HEK293 (cell line): ENCODE measurements at regions not wholly inside any gene's neighbourhood (a gene's known extent, or its start where the extent isn't known, plus 50 kb on each side); places are given as distances from the start of the nearest gene placed in this dataset.

Experiments used
- CTCF ChIA-PET: fragments of 350-600 bp; formaldehyde crosslinking; extraction: SDS; loops from one replicate; lab custom pipeline; 2021; ENCODE audit warnings: antibody characterized with exemption; lab: Yijun Ruan, JAX
- POLR2A ChIA-PET: fragments of 300-600 bp; formaldehyde crosslinking; extraction: SDS; loops from one replicate; lab custom pipeline; 2020; ENCODE audit warnings: antibody characterized with exemption, inconsistent platforms; lab: Yijun Ruan, JAX
- H3K27ac ChIP-seq: fragments of 200-500 bp; sonication (Bioruptor generic); 2 replicates; pipeline ENCODE4 v1.5.1; 2014; ENCODE audit warnings: low read depth, low read length, control low read depth, inconsistent platforms; ENCODE audit errors: extremely low read depth
- H3K36me3 ChIP-seq, 2 experiments: fragments of 200-500 bp in 1 of 2; sonication (Bioruptor generic) in 1 of 2; 1 replicate in 1 of 2; 2 replicates in 1 of 2; pipeline ENCODE4 v1.5.1; 2014 to 2017; ENCODE audit warnings: inconsistent platforms in 2 of 2, low read length in 2 of 2; ENCODE audit not compliant: control insufficient read depth in 2 of 2, insufficient read depth in 1 of 2
- H3K4me1 ChIP-seq: fragments of 200-500 bp; sonication (Bioruptor generic); 2 replicates; pipeline ENCODE4 v1.5.1; 2014; ENCODE audit warnings: mild to moderate bottlenecking, low read length, inconsistent platforms; ENCODE audit not compliant: control insufficient read depth, insufficient read depth
- H3K4me3 ChIP-seq: 2 replicates; pipeline ENCODE4 v1.5.1; 2011; ENCODE audit warnings: low read depth, mild to moderate bottlenecking, control low read depth, low read length, moderate library complexity
- H3K9me3 ChIP-seq: fragments of 200-500 bp; sonication (Bioruptor generic); 2 replicates; pipeline ENCODE4 v1.5.1; 2014; ENCODE audit warnings: low read depth, low read length, inconsistent platforms; ENCODE audit not compliant: control insufficient read depth, insufficient read depth
- CTCF ChIP-seq: fragments of 450-650 bp; formaldehyde crosslinking; IDR thresholded peaks from 2 replicates; pipeline ENCODE4 v1.5.1; 2016; ENCODE audit warnings: missing biosample characterization, missing genetic modification characterization
- MZF1 ChIP-seq: fragments of 450-650 bp; formaldehyde crosslinking; IDR thresholded peaks from 2 replicates; pipeline ENCODE4 v1.5.1; 2017; ENCODE audit warnings: missing biosample characterization, missing genetic modification characterization, borderline replicate concordance
- PATZ1 ChIP-seq: fragments of 450-650 bp; formaldehyde crosslinking; IDR thresholded peaks from 2 replicates; pipeline ENCODE4 v1.5.1; 2016; ENCODE audit warnings: missing biosample characterization, missing genetic modification characterization
- RBAK ChIP-seq: fragments of 450-650 bp; formaldehyde crosslinking; IDR thresholded peaks from 2 replicates; pipeline ENCODE4 v1.5.1; 2016; ENCODE audit warnings: missing biosample characterization, missing genetic modification characterization
- SETDB1 ChIP-seq: IDR thresholded peaks from one replicate; pipeline ENCODE4 v1.6.1; 2017; ENCODE audit warnings: mild to moderate bottlenecking, low read length, moderate library complexity, mixed read lengths; ENCODE audit not compliant: insufficient read length
- TRIM28 ChIP-seq: IDR thresholded peaks from 2 replicates; pipeline ENCODE4 v1.6.1; 2011; ENCODE audit warnings: low read length, control low read depth, borderline replicate concordance
- ZBTB21 ChIP-seq: fragments of 450-650 bp; formaldehyde crosslinking; IDR thresholded peaks from 2 replicates; pipeline ENCODE4 v1.5.1; 2017; ENCODE audit warnings: missing biosample characterization, missing genetic modification characterization
- ZFP3 ChIP-seq: fragments of 450-650 bp; formaldehyde crosslinking; IDR thresholded peaks from 2 replicates; pipeline ENCODE4 v1.5.1; 2016; ENCODE audit warnings: low read depth, missing biosample characterization, missing genetic modification characterization
- ZIC2 ChIP-seq: fragments of 450-650 bp; formaldehyde crosslinking; IDR thresholded peaks from 2 replicates; pipeline ENCODE4 v1.5.1; 2016; ENCODE audit warnings: missing biosample characterization, missing genetic modification characterization
- ZNF112 ChIP-seq: fragments of 450-650 bp; formaldehyde crosslinking; IDR thresholded peaks from 2 replicates; pipeline ENCODE4 v1.5.0; 2017; ENCODE audit warnings: missing biosample characterization, missing genetic modification characterization
- ZNF16 ChIP-seq: fragments of 450-650 bp; formaldehyde crosslinking; IDR thresholded peaks from 2 replicates; pipeline ENCODE4 v1.5.1; 2016; ENCODE audit warnings: low read depth, missing biosample characterization, missing genetic modification characterization
- ZNF18 ChIP-seq: fragments of 450-650 bp; formaldehyde crosslinking; IDR thresholded peaks from 2 replicates; pipeline ENCODE4 v1.5.1; 2016; ENCODE audit warnings: missing biosample characterization, missing genetic modification characterization
- ZNF248 ChIP-seq: fragments of 450-650 bp; formaldehyde crosslinking; IDR thresholded peaks from 2 replicates; pipeline ENCODE4 v1.5.1; 2017; ENCODE audit warnings: missing biosample characterization, missing genetic modification characterization
- ZNF302 ChIP-seq: fragments of 450-650 bp; formaldehyde crosslinking; IDR thresholded peaks from 2 replicates; pipeline ENCODE4 v1.5.1; 2016; ENCODE audit warnings: missing biosample characterization, missing genetic modification characterization, low read depth
- ZNF366 ChIP-seq: fragments of 450-650 bp; formaldehyde crosslinking; conservative IDR thresholded peaks from 2 replicates; pipeline ENCODE4 v1.5.1; 2016; ENCODE audit warnings: missing biosample characterization, missing genetic modification characterization
- ZNF37A ChIP-seq: fragments of 450-650 bp; IDR thresholded peaks from 2 replicates; pipeline ENCODE4 v1.5.1; 2018; ENCODE audit warnings: missing biosample characterization, missing genetic modification characterization
- ZNF416 ChIP-seq: fragments of 450-650 bp; formaldehyde crosslinking; IDR thresholded peaks from 2 replicates; pipeline ENCODE4 v1.5.1; 2016; ENCODE audit warnings: missing biosample characterization, missing genetic modification characterization
- ZNF521 ChIP-seq: fragments of 450-650 bp; formaldehyde crosslinking; IDR thresholded peaks from 2 replicates; pipeline ENCODE4 v1.5.1; 2017; ENCODE audit warnings: missing biosample characterization, mild to moderate bottlenecking, missing genetic modification characterization
- ZNF530 ChIP-seq: fragments of 450-650 bp; formaldehyde crosslinking; IDR thresholded peaks from 2 replicates; pipeline ENCODE4 v1.5.1; 2016; ENCODE audit warnings: low read depth, missing biosample characterization, missing genetic modification characterization
- ZNF624 ChIP-seq: fragments of 450-650 bp; formaldehyde crosslinking; IDR thresholded peaks from 2 replicates; pipeline ENCODE4 v1.5.1; 2017; ENCODE audit warnings: missing biosample characterization, missing genetic modification characterization
- ZNF654 ChIP-seq: fragments of 450-650 bp; formaldehyde crosslinking; IDR thresholded peaks from 2 replicates; pipeline ENCODE4 v1.5.1; 2016; ENCODE audit warnings: low read depth, missing biosample characterization, missing genetic modification characterization
- ZNF658 ChIP-seq: fragments of 450-650 bp; formaldehyde crosslinking; IDR thresholded peaks from 2 replicates; pipeline ENCODE4; 2016; ENCODE audit warnings: missing biosample characterization, missing genetic modification characterization
- ZNF701 ChIP-seq: fragments of 450-650 bp; formaldehyde crosslinking; IDR thresholded peaks from 2 replicates; pipeline ENCODE4 v1.5.1; 2016; ENCODE audit warnings: missing biosample characterization, missing genetic modification characterization
- ZSCAN18 ChIP-seq: fragments of 450-650 bp; formaldehyde crosslinking; IDR thresholded peaks from 2 replicates; pipeline ENCODE4 v1.5.1; 2016; ENCODE audit warnings: missing biosample characterization, missing genetic modification characterization
- ZSCAN23 ChIP-seq: fragments of 450-650 bp; formaldehyde crosslinking; IDR thresholded peaks from 2 replicates; pipeline ENCODE4 v1.5.1; 2016; ENCODE audit warnings: missing biosample characterization, missing genetic modification characterization
- TF ChIP-seq, protein P1 (sequence below): fragments of 450-650 bp; formaldehyde crosslinking; IDR thresholded peaks from 2 replicates; pipeline ENCODE4 v1.5.1; 2016; ENCODE audit warnings: missing biosample characterization, missing genetic modification characterization
- TF ChIP-seq, protein P2 (sequence below): fragments of 450-650 bp; formaldehyde crosslinking; IDR thresholded peaks from 2 replicates; pipeline ENCODE4 v1.5.1; 2016; ENCODE audit warnings: missing biosample characterization, missing genetic modification characterization

DNA sequence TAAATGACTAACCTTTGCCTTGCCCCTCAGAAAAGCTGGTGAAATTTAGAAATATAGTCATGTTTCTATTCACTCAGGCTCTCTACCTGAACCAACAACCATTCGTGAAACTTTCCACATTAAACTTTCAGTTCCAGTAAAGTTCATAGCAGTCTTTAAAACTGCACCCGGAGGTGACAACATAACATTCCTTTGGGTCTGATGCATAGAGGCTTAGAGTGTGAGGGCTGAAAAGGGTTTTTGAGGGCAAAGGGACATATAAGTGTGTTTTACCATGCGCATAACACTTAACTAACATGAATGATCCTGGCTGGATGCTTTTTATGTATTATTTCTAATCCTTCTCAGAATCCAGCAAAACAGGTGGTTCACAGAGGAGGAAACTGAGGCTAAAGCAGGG, 471.7 kb upstream of the MCTP2 start:
- H3K27ac ChIP-seq: no peak overlapping the region
- H3K4me1 ChIP-seq: no peaks in the 10 kb centered on the region
- POLR2A ChIA-PET: no interaction called here
- no peaks in the 10 kb centered on the region for H3K9me3 ChIP-seq
- no peak overlapping the region for H3K4me3 ChIP-seq
- CTCF ChIA-PET: interaction anchor here (1.1 kb wide), 1 partner anchor 672 kb away, joined by 3 read pairs; no protein-coding TSS in a partner anchor
- TF ChIP-seq ZNF37A: no peak
- TF ChIP-seq, protein P1, sequence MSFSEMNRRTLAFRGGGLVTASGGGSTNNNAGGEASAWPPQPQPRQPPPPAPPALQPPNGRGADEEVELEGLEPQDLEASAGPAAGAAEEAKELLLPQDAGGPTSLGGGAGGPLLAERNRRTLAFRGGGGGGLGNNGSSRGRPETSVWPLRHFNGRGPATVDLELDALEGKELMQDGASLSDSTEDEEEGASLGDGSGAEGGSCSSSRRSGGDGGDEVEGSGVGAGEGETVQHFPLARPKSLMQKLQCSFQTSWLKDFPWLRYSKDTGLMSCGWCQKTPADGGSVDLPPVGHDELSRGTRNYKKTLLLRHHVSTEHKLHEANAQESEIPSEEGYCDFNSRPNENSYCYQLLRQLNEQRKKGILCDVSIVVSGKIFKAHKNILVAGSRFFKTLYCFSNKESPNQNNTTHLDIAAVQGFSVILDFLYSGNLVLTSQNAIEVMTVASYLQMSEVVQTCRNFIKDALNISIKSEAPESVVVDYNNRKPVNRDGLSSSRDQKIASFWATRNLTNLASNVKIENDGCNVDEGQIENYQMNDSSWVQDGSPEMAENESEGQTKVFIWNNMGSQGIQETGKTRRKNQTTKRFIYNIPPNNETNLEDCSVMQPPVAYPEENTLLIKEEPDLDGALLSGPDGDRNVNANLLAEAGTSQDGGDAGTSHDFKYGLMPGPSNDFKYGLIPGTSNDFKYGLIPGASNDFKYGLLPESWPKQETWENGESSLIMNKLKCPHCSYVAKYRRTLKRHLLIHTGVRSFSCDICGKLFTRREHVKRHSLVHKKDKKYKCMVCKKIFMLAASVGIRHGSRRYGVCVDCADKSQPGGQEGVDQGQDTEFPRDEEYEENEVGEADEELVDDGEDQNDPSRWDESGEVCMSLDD (tag by site-specific recombination): no peak
- TF ChIP-seq ZNF624: no peak
- TF ChIP-seq TRIM28: no peak
- TF ChIP-seq MZF1 (tag by site-specific recombination): no peak
- no peak for TF ChIP-seq ZNF112 (tag by site-specific recombination)
- no peak for TF ChIP-seq ZNF654 (tag by site-specific recombination)
- TF ChIP-seq ZIC2 (tag by site-specific recombination): no peak
- no peak for TF ChIP-seq CTCF
- no peak for TF ChIP-seq ZNF18 (tag by site-specific recombination)
- TF ChIP-seq SETDB1: no peak
- no peak for TF ChIP-seq ZNF416 (tag by site-specific recombination)
- no peak for TF ChIP-seq ZNF302
- TF ChIP-seq ZFP3 (tag by site-specific recombination): no peak
- TF ChIP-seq ZNF658 (tag by site-specific recombination): no peak
- TF ChIP-seq, protein P2, sequence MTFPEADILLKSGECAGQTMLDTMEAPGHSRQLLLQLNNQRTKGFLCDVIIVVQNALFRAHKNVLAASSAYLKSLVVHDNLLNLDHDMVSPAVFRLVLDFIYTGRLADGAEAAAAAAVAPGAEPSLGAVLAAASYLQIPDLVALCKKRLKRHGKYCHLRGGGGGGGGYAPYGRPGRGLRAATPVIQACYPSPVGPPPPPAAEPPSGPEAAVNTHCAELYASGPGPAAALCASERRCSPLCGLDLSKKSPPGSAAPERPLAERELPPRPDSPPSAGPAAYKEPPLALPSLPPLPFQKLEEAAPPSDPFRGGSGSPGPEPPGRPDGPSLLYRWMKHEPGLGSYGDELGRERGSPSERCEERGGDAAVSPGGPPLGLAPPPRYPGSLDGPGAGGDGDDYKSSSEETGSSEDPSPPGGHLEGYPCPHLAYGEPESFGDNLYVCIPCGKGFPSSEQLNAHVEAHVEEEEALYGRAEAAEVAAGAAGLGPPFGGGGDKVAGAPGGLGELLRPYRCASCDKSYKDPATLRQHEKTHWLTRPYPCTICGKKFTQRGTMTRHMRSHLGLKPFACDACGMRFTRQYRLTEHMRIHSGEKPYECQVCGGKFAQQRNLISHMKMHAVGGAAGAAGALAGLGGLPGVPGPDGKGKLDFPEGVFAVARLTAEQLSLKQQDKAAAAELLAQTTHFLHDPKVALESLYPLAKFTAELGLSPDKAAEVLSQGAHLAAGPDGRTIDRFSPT: no peak
- TF ChIP-seq ZBTB21 (tag by site-specific recombination): no peak
- no peak for TF ChIP-seq ZNF248 (tag by site-specific recombination)
- H3K36me3 ChIP-seq: no peaks in the 10 kb centered on the region

DNA sequence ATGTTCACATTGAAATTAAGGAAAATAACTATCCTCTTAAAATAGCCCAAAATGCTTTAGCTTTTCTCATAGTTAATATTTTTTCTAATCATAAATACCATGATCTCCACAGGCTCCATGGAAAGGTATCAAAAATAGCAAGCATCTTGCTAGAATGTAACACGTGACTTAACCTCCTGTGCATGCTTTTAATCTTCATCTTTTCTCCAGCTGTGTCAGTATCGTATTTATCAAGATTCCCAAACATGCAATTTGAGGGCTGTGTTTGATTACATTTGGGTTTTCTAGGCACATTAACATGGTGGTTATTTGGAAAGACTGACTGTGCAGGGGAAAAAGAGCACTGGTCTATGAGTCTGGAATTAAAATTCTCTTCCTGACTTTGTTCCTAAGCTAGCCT, 472.5 kb upstream of the MCTP2 start:
- no peak overlapping the region for H3K4me3 ChIP-seq
- CTCF ChIA-PET: interaction anchor here (0.6 to 1.1 kb wide), 3 partner anchors 76 to 671 kb away, joined by 3 to 7 read pairs (median 3); no protein-coding TSS in a partner anchor
- no peaks in the 10 kb centered on the region for H3K4me1 ChIP-seq
- no peaks in the 10 kb centered on the region for H3K36me3 ChIP-seq
- no peaks in the 10 kb centered on the region for H3K9me3 ChIP-seq
- POLR2A ChIA-PET: no interaction called here
- H3K27ac ChIP-seq: no peak overlapping the region
- TF ChIP-seq ZNF16 (tag by site-specific recombination) (no peak), ZNF521 (no peak), ZNF530 (tag by site-specific recombination) (no peak), ZSCAN23 (tag by site-specific recombination) (no peak), PATZ1 (tag by site-specific recombination) (no peak), ZNF366 (no peak), ZSCAN18 (no peak), ZNF701 (tag by site-specific recombination) (no peak), RBAK (tag by site-specific recombination) (no peak)
